ENCODE measurements at regions not wholly inside any gene's neighbourhood (a gene's known extent, or its start where the extent isn't known, plus 50 kb on each side); places are given as distances from the start of the nearest gene placed in this dataset.

- H3K9me3 Mint-ChIP-seq (ENCODE audit: unreplicated experiment), result peaks cover 10% of the 10 kb centered on the region
- H3K27ac Mint-ChIP-seq (ENCODE audit: unreplicated experiment), result no peak overlapping the region
- no peak for DNase-seq (ENCODE audit: extremely low spot score, unreplicated experiment)
- H3K4me1 Mint-ChIP-seq (ENCODE audit: unreplicated experiment), result no peaks in the 10 kb centered on the region
- TF ChIP-seq CTCF (IDR thresholded peaks at IDR 0.05), result no peak
- H3K4me3 Mint-ChIP-seq (ENCODE audit: unreplicated experiment), result no peak overlapping the region
- no peaks in the 10 kb centered on the region for H3K27me3 Mint-ChIP-seq (ENCODE audit: unreplicated experiment)
- no peaks in the 10 kb centered on the region for H3K36me3 Mint-ChIP-seq (ENCODE audit: unreplicated experiment)
Measured at GRCh38 chrX:14363728-14364127, 165.6 kb upstream of the GLRA2 start.

DNA sequence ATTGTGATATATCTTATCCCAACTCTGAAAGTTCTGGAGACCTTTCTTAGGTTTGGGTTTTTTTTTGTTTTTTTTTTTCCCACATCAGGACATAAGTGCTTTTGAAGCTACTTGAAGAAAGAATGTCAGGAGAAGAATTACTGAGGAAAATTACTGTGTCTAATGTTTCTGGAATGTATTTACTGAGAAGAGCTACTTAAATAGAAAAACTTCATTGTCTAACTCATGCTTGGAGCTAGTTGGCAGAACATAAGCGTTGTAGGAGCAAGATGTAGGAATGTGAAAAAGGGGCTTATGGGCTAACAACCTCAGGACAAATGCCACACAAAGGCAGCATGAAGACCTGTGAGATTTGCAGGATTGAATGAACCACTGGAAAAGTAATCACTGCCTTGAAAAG lies 166.6 kb upstream of the GLRA2 start:
- no peak overlapping the region for H3K4me3 Mint-ChIP-seq (ENCODE audit: unreplicated experiment)
- no peaks in the 10 kb centered on the region for H3K4me1 Mint-ChIP-seq (ENCODE audit: unreplicated experiment)
- DNase-seq (ENCODE audit: extremely low spot score, unreplicated experiment), result no peak
- no peaks in the 10 kb centered on the region for H3K27me3 Mint-ChIP-seq (ENCODE audit: unreplicated experiment)
- TF ChIP-seq CTCF (IDR thresholded peaks at IDR 0.05), result no peak
- no peaks in the 10 kb centered on the region for H3K36me3 Mint-ChIP-seq (ENCODE audit: unreplicated experiment)
- no peak overlapping the region for H3K27ac Mint-ChIP-seq (ENCODE audit: unreplicated experiment)
- peaks cover 10% of the 10 kb centered on the region for H3K9me3 Mint-ChIP-seq (ENCODE audit: unreplicated experiment)

- no peaks in the 10 kb centered on the region for H3K4me1 Mint-ChIP-seq (ENCODE audit: unreplicated experiment)
- no peak overlapping the region for H3K4me3 Mint-ChIP-seq (ENCODE audit: unreplicated experiment)
- H3K27ac Mint-ChIP-seq (ENCODE audit: unreplicated experiment), result no peak overlapping the region
- no peaks in the 10 kb centered on the region for H3K36me3 Mint-ChIP-seq (ENCODE audit: unreplicated experiment)
- no peak for TF ChIP-seq CTCF (IDR thresholded peaks at IDR 0.05)
- no peak for DNase-seq (ENCODE audit: extremely low spot score, unreplicated experiment)
- no peaks in the 10 kb centered on the region for H3K27me3 Mint-ChIP-seq (ENCODE audit: unreplicated experiment)
- H3K9me3 Mint-ChIP-seq (ENCODE audit: unreplicated experiment), result peaks cover 18% of the 10 kb centered on the region
Measured at GRCh38 chrX:14361435-14361834, 167.9 kb upstream of the GLRA2 start.

DNA sequence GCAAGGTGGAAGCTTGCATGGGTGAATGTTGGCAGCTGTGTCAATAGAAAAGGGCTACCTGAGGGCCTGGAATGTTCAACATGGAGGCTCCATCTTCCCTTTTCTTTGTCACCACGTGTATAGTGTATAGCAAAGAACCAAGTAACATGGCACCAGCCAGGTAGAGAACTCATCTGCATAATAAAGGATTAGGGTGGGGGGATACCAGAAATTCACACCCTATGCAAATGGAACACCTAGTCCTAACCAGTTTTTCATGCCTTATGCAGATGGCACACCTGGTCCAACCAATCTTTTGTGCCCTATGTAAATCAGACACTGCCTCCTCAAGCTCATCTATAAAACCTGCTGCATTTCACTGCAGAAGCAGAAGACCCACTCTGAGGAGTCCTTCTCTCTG lies 169.6 kb upstream of the GLRA2 start:
- H3K36me3 Mint-ChIP-seq (ENCODE audit: unreplicated experiment), result no peaks in the 10 kb centered on the region
- no peaks in the 10 kb centered on the region for H3K27me3 Mint-ChIP-seq (ENCODE audit: unreplicated experiment)

GRCh38 chrX:14359316-14359715 lies 170.0 kb upstream of the GLRA2 start:
- no peak overlapping the region for H3K4me3 Mint-ChIP-seq (ENCODE audit: unreplicated experiment)
- H3K36me3 Mint-ChIP-seq (ENCODE audit: unreplicated experiment), result no peaks in the 10 kb centered on the region
- no peak overlapping the region for H3K27ac Mint-ChIP-seq (ENCODE audit: unreplicated experiment)
- TF ChIP-seq CTCF (IDR thresholded peaks at IDR 0.05), result no peak
- H3K27me3 Mint-ChIP-seq (ENCODE audit: unreplicated experiment), result no peaks in the 10 kb centered on the region
- DNase-seq (ENCODE audit: extremely low spot score, unreplicated experiment), result no peak
- peaks cover 19% of the 10 kb centered on the region for H3K9me3 Mint-ChIP-seq (ENCODE audit: unreplicated experiment)
- H3K4me1 Mint-ChIP-seq (ENCODE audit: unreplicated experiment), result no peaks in the 10 kb centered on the region

More for the DNA sequence above, 169.6 kb upstream of the GLRA2 start:
- Mint-ChIP-seq H3K9me3 (ENCODE audit: unreplicated experiment) (peaks cover 19% of the 10 kb centered on the region), H3K27ac (ENCODE audit: unreplicated experiment) (no peak overlapping the region), H3K4me3 (ENCODE audit: unreplicated experiment) (no peak overlapping the region), H3K4me1 (ENCODE audit: unreplicated experiment) (no peaks in the 10 kb centered on the region)
- no peak for DNase-seq (ENCODE audit: extremely low spot score, unreplicated experiment)
- TF ChIP-seq CTCF (IDR thresholded peaks at IDR 0.05), result no peak

Measured in osteocyte (in vitro differentiated cells).